ENCODE measurements at regions not wholly inside any gene's neighbourhood (a gene's known extent, or its start where the extent isn't known, plus 50 kb on each side); places are given as distances from the start of the nearest gene placed in this dataset.

- no peak overlapping the region for H2AFZ ChIP-seq (ENCODE audit: low read depth, low read length)
- H3K4me1 ChIP-seq (ENCODE audit: control insufficient read depth, extremely low read depth, insufficient read depth, low read length): no peaks in the 10 kb centered on the region
- intact Hi-C loops (cut with micrococcal nuclease) (no loop called here), dilution Hi-C loops (cut with MboI; ENCODE audit: extremely low pct_ligation_motif_present, low sequenced_read_pairs) (no loop called here)
- no peaks in the 10 kb centered on the region for H4K20me1 ChIP-seq (replicated peaks; ENCODE audit: control insufficient read depth, extremely low read depth, insufficient read depth, low read length)
- no peak for FAIRE-seq
- no peak for TF ChIP-seq EZH2 (IDR thresholded peaks at IDR 0.05; ENCODE audit: borderline replicate concordance, low read depth, low read length, severe bottlenecking)
- TF ChIP-seq MYC (IDR thresholded peaks at IDR 0.05; ENCODE audit: low read depth, low read length): no peak
- TF ChIP-seq POLR2AphosphoS5 (IDR thresholded peaks at IDR 0.05; ENCODE audit: insufficient read depth, low read depth, low read length): no peak
- TF ChIP-seq FOS (IDR thresholded peaks at IDR 0.05; ENCODE audit: borderline replicate concordance, insufficient read depth, low read length): no peak
- TF ChIP-seq GATA2 (IDR thresholded peaks at IDR 0.05; ENCODE audit: insufficient read depth, insufficient read length, low read depth, low read length): no peak
- no peak for TF ChIP-seq JUN (IDR thresholded peaks at IDR 0.05; ENCODE audit: borderline replicate concordance, insufficient read depth, insufficient read length, low read depth)
- TF ChIP-seq POLR2A (IDR thresholded peaks at IDR 0.05; ENCODE audit: low read depth, low read length): no peak
- TF ChIP-seq MAX (IDR thresholded peaks at IDR 0.05; ENCODE audit: insufficient read depth, insufficient read length): no peak
- TF ChIP-seq CTCF (IDR thresholded peaks at IDR 0.05; ENCODE audit: extremely low read depth in 1 of 2, insufficient read depth in 1 of 2, low read depth in 1 of 2, low read length in 2 of 2): no peak
- no peak overlapping the region for H3K4me3 ChIP-seq (replicated peaks in 1 of 3; ENCODE audit: insufficient read depth in 1 of 3, low read depth in 1 of 3, low read length in 3 of 3)
- no TSS peak for BruUV-seq (replicated peaks)
- H3K4me2 ChIP-seq (ENCODE audit: insufficient read depth, low read length): no peak overlapping the region
- no peaks in the 10 kb centered on the region for H3K36me3 ChIP-seq (ENCODE audit: control insufficient read depth in 2 of 2, extremely low read depth in 1 of 2, insufficient read depth in 2 of 2, low read length in 2 of 2)
- H3K79me2 ChIP-seq (ENCODE audit: control insufficient read depth, insufficient read depth, low read length): no peaks in the 10 kb centered on the region
- no peaks in the 10 kb centered on the region for H3K9me3 ChIP-seq (replicated peaks; ENCODE audit: control insufficient read depth, insufficient read depth, low read length)
- H3K27me3 ChIP-seq (ENCODE audit: control insufficient read depth in 2 of 2, insufficient read depth in 2 of 2, low read length in 2 of 2): peaks cover 0 to 3% of the 10 kb centered on the region in 2 experiments
- no peaks in the 10 kb centered on the region for H3K9me1 ChIP-seq (replicated peaks; ENCODE audit: control insufficient read depth, extremely low read depth, insufficient read depth, low read length)
- ChIA-PET POLR2A (no interaction called here), CTCF (no interaction called here)
- no peak for DNase-seq (ENCODE audit: low read depth, low spot score)
- no peak overlapping the region for H3K27ac ChIP-seq (ENCODE audit: insufficient read depth, low read depth, low read length)
- H3K9ac ChIP-seq (replicated peaks; ENCODE audit: extremely low read depth, insufficient read depth, low read length): no peak overlapping the region
Measured at GRCh38 chr5:74268297-74268696, 372.2 kb downstream of the ENC1 start.

All from endothelial cell of umbilical vein (primary cell).